ENCODE measurements at regions not wholly inside any gene's neighbourhood (a gene's known extent, or its start where the extent isn't known, plus 50 kb on each side); places are given as distances from the start of the nearest gene placed in this dataset.
"Not testable (repeated sequence)": the region's sequence is repeated elsewhere in the genome, so short reads cannot be mapped to it uniquely, and the experiment has no call there.

DNA sequence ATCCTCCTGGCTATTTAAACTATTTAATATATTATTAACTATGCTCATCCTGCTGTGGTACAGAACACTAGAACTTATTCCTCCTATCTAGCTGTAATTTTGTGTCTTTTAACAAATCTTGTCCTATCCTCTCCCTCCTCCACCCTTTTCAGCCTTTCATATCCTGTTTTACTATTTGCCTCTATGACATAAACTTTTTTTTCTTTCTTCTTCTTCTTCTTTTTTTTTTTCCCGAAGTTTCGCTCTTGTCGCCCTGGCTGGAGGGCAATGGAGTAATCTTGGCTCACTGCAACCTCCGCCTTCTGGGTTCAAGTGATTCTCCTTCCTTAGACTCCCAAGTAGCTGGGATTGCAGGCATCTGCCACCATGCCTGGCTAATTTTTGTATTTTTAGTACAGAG, 201.5 kb downstream of the LPIN1 start:
- H3K9me3 ChIP-seq (replicated peaks in 1 of 3), result no peaks in the 10 kb centered on the region
- no peaks in the 10 kb centered on the region for H3K36me3 ChIP-seq (replicated peaks in 1 of 2)
- intact Hi-C loops (cut with DNase I), result no loop called here
- no peaks in the 10 kb centered on the region for H3K27me3 ChIP-seq
- DNase-seq, result no peak
- 76 to 83% (median 81%) methylated on average over 4 of the region's 4 CpGs for WGBS, 4 donors
- no peak overlapping the region for H3K4me3 ChIP-seq
- H3K27ac ChIP-seq, result no peak overlapping the region
- no peak for TF ChIP-seq POLR2A (IDR thresholded peaks at IDR 0.05)
- TF ChIP-seq, protein P1, sequence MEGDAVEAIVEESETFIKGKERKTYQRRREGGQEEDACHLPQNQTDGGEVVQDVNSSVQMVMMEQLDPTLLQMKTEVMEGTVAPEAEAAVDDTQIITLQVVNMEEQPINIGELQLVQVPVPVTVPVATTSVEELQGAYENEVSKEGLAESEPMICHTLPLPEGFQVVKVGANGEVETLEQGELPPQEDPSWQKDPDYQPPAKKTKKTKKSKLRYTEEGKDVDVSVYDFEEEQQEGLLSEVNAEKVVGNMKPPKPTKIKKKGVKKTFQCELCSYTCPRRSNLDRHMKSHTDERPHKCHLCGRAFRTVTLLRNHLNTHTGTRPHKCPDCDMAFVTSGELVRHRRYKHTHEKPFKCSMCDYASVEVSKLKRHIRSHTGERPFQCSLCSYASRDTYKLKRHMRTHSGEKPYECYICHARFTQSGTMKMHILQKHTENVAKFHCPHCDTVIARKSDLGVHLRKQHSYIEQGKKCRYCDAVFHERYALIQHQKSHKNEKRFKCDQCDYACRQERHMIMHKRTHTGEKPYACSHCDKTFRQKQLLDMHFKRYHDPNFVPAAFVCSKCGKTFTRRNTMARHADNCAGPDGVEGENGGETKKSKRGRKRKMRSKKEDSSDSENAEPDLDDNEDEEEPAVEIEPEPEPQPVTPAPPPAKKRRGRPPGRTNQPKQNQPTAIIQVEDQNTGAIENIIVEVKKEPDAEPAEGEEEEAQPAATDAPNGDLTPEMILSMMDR (IDR thresholded peaks at IDR 0.05), result no peak
- no peaks in the 10 kb centered on the region for H3K4me1 ChIP-seq (replicated peaks in 1 of 2)

DNA sequence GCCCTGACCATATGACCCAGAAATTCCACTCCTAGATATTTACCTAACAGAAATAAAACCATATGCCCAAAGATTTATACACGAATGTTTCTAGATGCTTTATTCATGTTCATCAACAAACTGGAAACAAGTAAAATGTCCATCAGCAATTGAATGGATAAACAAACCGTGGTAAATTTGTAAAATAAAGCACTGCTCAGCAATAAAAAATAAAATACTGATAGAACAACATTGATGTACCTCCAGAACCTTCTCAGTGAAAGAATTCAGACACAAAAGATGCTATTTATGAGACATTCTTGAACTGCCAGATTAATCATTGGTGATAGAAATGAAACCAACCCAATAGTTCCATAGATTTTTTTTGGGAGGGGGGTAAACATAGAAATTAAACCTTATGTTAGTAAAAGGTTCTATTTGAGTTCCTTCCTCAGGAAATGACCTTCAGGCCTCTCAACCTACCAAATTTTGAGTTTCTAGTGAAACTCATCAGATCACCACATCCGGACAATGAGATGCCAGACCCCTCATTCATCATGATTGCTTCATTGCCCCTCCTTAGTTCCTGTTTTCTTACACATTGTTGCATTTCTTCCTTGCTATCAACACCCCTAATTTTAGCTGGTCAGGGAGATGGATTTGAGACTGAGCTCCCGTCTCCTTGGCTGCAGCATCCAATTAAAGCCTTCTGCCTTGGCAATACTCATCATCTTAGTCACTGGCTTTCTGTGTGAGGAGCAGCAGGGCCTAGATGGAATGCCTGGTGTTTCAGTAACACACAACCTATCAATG, 203.5 kb downstream of the LPIN1 start:
- no peak for DNase-seq
- Histone ChIP-seq H3K27ac (no peak overlapping the region), H3K4me1 (replicated peaks in 1 of 2) (no peaks in the 10 kb centered on the region), H3K4me3 (no peak overlapping the region), H3K27me3 (no peaks in the 10 kb centered on the region), H3K9me3 (replicated peaks in 1 of 3) (no peaks in the 10 kb centered on the region), H3K36me3 (replicated peaks in 1 of 2) (no peaks in the 10 kb centered on the region)
- intact Hi-C loops (cut with DNase I), result no loop called here
- no peak for TF ChIP-seq POLR2A (IDR thresholded peaks at IDR 0.05)
- TF ChIP-seq, protein P1 (IDR thresholded peaks at IDR 0.05), result no peak
- 65 to 77% (median 71%) methylated on average over 4 of the region's 4 CpGs for WGBS, 4 donors

DNA sequence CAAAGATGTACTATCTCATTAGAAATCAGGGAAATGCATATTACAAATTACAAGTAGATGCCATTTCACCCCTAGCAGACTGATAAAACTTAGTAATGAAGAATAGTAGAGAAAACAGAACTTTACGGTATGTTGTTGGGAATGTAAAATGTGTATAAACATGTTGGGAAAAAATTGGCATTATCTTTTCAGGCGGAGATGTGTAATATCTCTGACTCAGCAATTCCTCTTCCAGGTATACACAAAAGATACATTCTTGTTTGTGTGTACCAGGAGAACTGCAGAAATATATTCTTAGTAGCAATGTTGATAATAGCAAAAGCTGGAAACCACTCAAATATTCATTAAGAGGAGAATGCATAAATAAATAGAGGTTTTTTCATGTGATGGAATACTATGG, 204.5 kb downstream of the LPIN1 start:
- H3K4me3 ChIP-seq, result no peak overlapping the region
- no peaks in the 10 kb centered on the region for H3K4me1 ChIP-seq (replicated peaks in 1 of 2)
- no peak for DNase-seq
- H3K9me3 ChIP-seq (replicated peaks in 1 of 3), result no peaks in the 10 kb centered on the region
- no peak for TF ChIP-seq POLR2A (IDR thresholded peaks at IDR 0.05)
- TF ChIP-seq, protein P1 (IDR thresholded peaks at IDR 0.05), result no peak
- no peaks in the 10 kb centered on the region for H3K36me3 ChIP-seq (replicated peaks in 1 of 2)
- WGBS, 4 donors, result 88 to 99% (median 90%) methylated on average over 2 of the region's 2 CpGs
- no peaks in the 10 kb centered on the region for H3K27me3 ChIP-seq
- no peak overlapping the region for H3K27ac ChIP-seq
- intact Hi-C loops (cut with DNase I), result no loop called here

DNA sequence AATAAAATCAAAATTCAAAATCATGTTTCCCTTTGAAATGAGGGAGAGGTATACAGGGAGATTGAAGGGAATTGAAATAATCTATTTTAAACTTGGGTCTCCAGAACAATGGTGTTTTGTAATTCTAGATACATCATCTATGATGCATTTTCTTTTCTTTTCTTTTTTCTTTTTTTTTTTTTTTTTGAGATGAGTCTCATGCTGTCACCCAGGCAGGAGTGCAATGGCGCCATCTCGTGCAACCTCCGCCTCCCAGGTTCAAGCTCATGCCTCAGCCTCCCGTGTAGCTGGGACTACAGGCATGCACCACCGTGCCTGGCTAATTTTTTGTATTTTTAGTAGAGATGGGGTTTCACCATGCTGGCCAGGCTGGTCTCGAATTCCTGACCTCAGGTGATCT, 205.1 kb downstream of the LPIN1 start:
- H3K4me1 ChIP-seq (replicated peaks in 1 of 2); DNase-seq; H3K27ac ChIP-seq; H3K27me3 ChIP-seq; H3K36me3 ChIP-seq (replicated peaks in 1 of 2); H3K9me3 ChIP-seq (replicated peaks in 1 of 3); H3K4me3 ChIP-seq; intact Hi-C loops (cut with DNase I): not testable (repeated sequence)
- 87 to 96% (median 91%) methylated on average over 6 of the region's 6 CpGs for WGBS, 4 donors

DNA sequence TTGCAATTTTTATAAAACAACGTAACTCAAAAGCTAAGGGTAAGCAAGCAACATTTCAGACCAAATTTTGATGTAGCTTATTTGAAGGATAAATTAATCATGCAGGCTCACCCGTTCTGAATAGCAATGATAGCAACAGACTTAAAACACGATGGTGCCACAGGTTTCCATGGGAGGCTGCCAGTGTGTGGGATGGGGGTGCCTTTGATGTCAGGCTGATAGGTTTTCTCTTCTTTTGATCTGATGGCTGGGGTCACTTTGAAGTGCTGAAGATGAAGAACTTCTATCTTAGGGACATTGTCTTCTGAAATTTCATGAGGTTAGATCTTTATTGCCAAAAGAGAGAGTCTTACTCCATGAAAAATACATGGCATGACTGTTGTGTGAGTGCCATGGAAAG, 206.8 kb downstream of the LPIN1 start:
- Histone ChIP-seq H3K4me1 (replicated peaks in 1 of 2) (no peaks in the 10 kb centered on the region), H3K4me3 (no peak overlapping the region), H3K27me3 (no peaks in the 10 kb centered on the region), H3K36me3 (replicated peaks in 1 of 2) (no peaks in the 10 kb centered on the region), H3K27ac (no peak overlapping the region), H3K9me3 (replicated peaks in 1 of 3) (no peaks in the 10 kb centered on the region)
- no peak for TF ChIP-seq POLR2A (IDR thresholded peaks at IDR 0.05)
- TF ChIP-seq, protein P1 (IDR thresholded peaks at IDR 0.05), result no peak
- WGBS, 4 donors, result 74 to 85% (median 82%) methylated on average over 3 of the region's 3 CpGs
- intact Hi-C loops (cut with DNase I), result no loop called here
- DNase-seq, result no peak
